ENCODE measurements at regions not wholly inside any gene's neighbourhood (a gene's known extent, or its start where the extent isn't known, plus 50 kb on each side); places are given as distances from the start of the nearest gene placed in this dataset.

DNA sequence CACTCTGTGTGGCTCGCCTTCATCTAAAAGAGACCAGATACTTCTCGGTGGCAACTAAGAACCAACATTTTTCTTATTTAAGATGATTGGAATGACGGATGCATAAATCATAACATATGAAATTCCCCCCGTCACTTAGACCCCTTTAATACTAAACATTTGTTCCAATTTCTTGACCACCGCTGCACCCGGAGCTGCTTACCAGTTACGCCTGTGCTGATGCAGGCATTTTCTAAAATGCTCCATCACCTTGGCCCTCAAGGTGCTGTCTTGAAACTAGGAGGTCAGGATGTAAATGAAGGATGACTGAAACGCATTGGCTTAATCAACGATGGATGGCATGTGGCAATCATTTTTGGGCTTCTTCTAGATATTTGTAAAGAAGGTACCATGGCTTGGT, 130.0 kb downstream of the CPZ start:
- TF ChIP-seq CBX8 (IDR thresholded peaks at IDR 0.05; ENCODE audit: borderline replicate concordance, low read depth, low read length) (no peak), SP2 (IDR thresholded peaks at IDR 0.05; ENCODE audit: low read length) (no peak), BCL11A (IDR thresholded peaks at IDR 0.05; ENCODE audit: low read depth in 2 of 2, low read length in 2 of 2) (no peak), SAP30 (IDR thresholded peaks at IDR 0.05; ENCODE audit: insufficient read depth, insufficient replicate concordance, low read length) (no peak), TCF12 (IDR thresholded peaks at IDR 0.05; ENCODE audit: low read depth, low read length) (no peak), SP4 (IDR thresholded peaks at IDR 0.05; ENCODE audit: low read length) (no peak), GABPA (IDR thresholded peaks at IDR 0.05; ENCODE audit: borderline replicate concordance, insufficient read depth, low read length) (no peak), ASH2L (IDR thresholded peaks at IDR 0.05; ENCODE audit: low read length) (no peak), CREB1 (IDR thresholded peaks at IDR 0.05) (no peak), YY1 (IDR thresholded peaks at IDR 0.05; ENCODE audit: low read depth, low read length) (no peak)
- Histone ChIP-seq H3K27me3 (replicated peaks in 1 of 4; ENCODE audit: control insufficient read depth in 3 of 4, extremely low read depth in 1 of 4, insufficient read depth in 3 of 4, low read length in 3 of 4) (no peaks in the 10 kb centered on the region), H2BK5ac (ENCODE audit: low read depth, low read length) (no peak overlapping the region), H4K20me1 (replicated peaks in 1 of 2; ENCODE audit: control insufficient read depth in 1 of 2, insufficient read depth in 2 of 2, low read length in 2 of 2) (no peaks in the 10 kb centered on the region), H3K79me1 (ENCODE audit: low read depth, low read length) (no peaks in the 10 kb centered on the region), H2AK5ac (ENCODE audit: low read depth, low read length) (no peak overlapping the region), H2AFZ (ENCODE audit: low read length) (no peak overlapping the region), H2BK20ac (ENCODE audit: low read length) (no peak overlapping the region), H3K4ac (replicated peaks; ENCODE audit: insufficient read length, low read depth, low read length) (no peak overlapping the region), H3K27ac (ENCODE audit: low read depth, low read length) (no peak overlapping the region), H3K56ac (replicated peaks; ENCODE audit: insufficient read length, low read depth, low read length) (no peak overlapping the region), H2BK120ac (replicated peaks; ENCODE audit: low read depth, low read length) (no peak overlapping the region), H4K8ac (ENCODE audit: extremely low read depth, insufficient read depth, low read length) (no peak overlapping the region), H3K23ac (ENCODE audit: insufficient read length) (no peak overlapping the region), H3K9ac (replicated peaks in 1 of 4; ENCODE audit: extremely low read depth in 1 of 4, low read depth in 3 of 4, low read length in 3 of 4) (no peak overlapping the region), H3K79me2 (ENCODE audit: control insufficient read depth in 1 of 2, insufficient read depth in 2 of 2, low read length in 2 of 2) (no peaks in the 10 kb centered on the region), H3K14ac (ENCODE audit: insufficient read length) (no peak overlapping the region), H3K4me1 (replicated peaks in 1 of 4; ENCODE audit: control insufficient read depth in 3 of 4, insufficient read depth in 4 of 4, low read length in 3 of 4) (peaks cover 0 to 3% (median 0%) of the 10 kb centered on the region in 4 experiments; a peak in 3 of 7 replicates), H3K4me2 (ENCODE audit: insufficient read depth in 1 of 2, low read depth in 2 of 2, low read length in 2 of 2) (no peak overlapping the region), H3K9me3 (ENCODE audit: insufficient read depth in 2 of 2, low read depth in 1 of 2, low read length in 1 of 2) (no peaks in the 10 kb centered on the region), H3K23me2 (ENCODE audit: low read depth, low read length) (no peaks in the 10 kb centered on the region), H4K91ac (replicated peaks; ENCODE audit: insufficient read length, low read length) (no peak overlapping the region), H3K36me3 (ENCODE audit: control insufficient read depth in 2 of 4, insufficient read depth in 4 of 4, low read length in 3 of 4) (no peaks in the 10 kb centered on the region), H3K18ac (ENCODE audit: extremely low read depth, low read length) (no peak overlapping the region), H3K4me3 (ENCODE audit: extremely low read depth in 1 of 4, insufficient read depth in 2 of 4, low read depth in 3 of 4, low read length in 4 of 4) (no peak overlapping the region), H2BK15ac (ENCODE audit: low read length) (no peak overlapping the region), H4K5ac (ENCODE audit: insufficient read length, low read depth, low read length) (no peak overlapping the region), H2BK12ac (ENCODE audit: low read depth, low read length) (no peak overlapping the region)
- FAIRE-seq = no peak
- POLR2A ChIA-PET (ENCODE audit: partially characterized antibody) = no interaction called here
- peak in 1 of 2 experiments; percentile 11 for DNase-seq (ENCODE audit: low read depth in 1 of 2, low spot score in 2 of 2)
- 93% methylated on average over 9 of the region's 9 CpGs; no CpG with 5 or more reads in 1 of the 2 experiments for WGBS, 2 experiments (ENCODE audit: extremely low coverage in 1 of 2, insufficient coverage in 1 of 2, insufficient read length in 1 of 2, insufficient replicate concordance in 2 of 2, low coverage in 1 of 2, low lambda C conversion rate in 2 of 2, missing lambda C conversion rate in 1 of 2)
- CTCF ChIA-PET (ENCODE audit: partially characterized antibody) = interaction anchor here (1.0 to 1.7 kb wide), 3 partner anchors 20 to 134 kb away, joined by 3 to 9 read pairs (median 7); no protein-coding TSS in a partner anchor

Data from H1 (cell line).